HepG2 (cell line): ENCODE measurements at regions not wholly inside any gene's neighbourhood (a gene's known extent, or its start where the extent isn't known, plus 50 kb on each side); places are given as distances from the start of the nearest gene placed in this dataset.

ENCODE experiments used
- ATAC-seq: fragments of 200-7000 bp; cut with Tn5 transposase; 3 replicates; pipeline ENCODE4 v1.9.1; 2020; ENCODE audit warnings: mild to moderate bottlenecking, moderate library complexity
- BruUV-seq: library from RNA; stranded (reverse); fragments of 400-500 nt; replicated peaks from 2 replicates; lab custom pipeline; 2021; lab: Mats Ljungman, UMichigan
- CTCF ChIA-PET: fragments of 300-600 bp; formaldehyde crosslinking; extraction: SDS; loops from one replicate; lab custom pipeline; 2021; ENCODE audit warnings: low total read pairs, inconsistent platforms, low intra/inter-chr PET ratio; lab: Yijun Ruan, JAX
- POLR2A ChIA-PET: fragments of 350-600 bp; sonication (Branson Sonifier 250); formaldehyde crosslinking; loops from one replicate; lab custom pipeline; 2020; ENCODE audit warnings: antibody characterized with exemption, inconsistent platforms; lab: Yijun Ruan, JAX
- DNase-seq: peaks from one replicate; pipeline ENCODE4 v3.0.0-alpha.2; 2015; ENCODE audit warnings: low spot score
- FAIRE-seq: peaks from 3 replicates; lab custom pipeline; 2011; peaks lifted over from hg19 to GRCh38; lab: Jason Lieb, UNC
- H2AFZ ChIP-seq: one replicate; pipeline ENCODE4 v1.6.1; 2011; ENCODE audit warnings: low read length, inconsistent platforms
- H3K27ac ChIP-seq: fragments of 300-600 bp; 3 replicates; pipeline ENCODE4 v1.8.0; 2011; ENCODE audit warnings: mixed run types, mild to moderate bottlenecking, mixed read lengths, low read length, inconsistent platforms; ENCODE audit not compliant: insufficient read depth; ENCODE audit errors: extremely low read length
- H3K27me3 ChIP-seq, 2 experiments: fragments of 200-600 bp in 1 of 2; 2 replicates in 1 of 2; 3 replicates in 1 of 2; pipeline versions ENCODE4 v1.6.0 to v1.8.0; 2011; ENCODE audit warnings: low read length in 2 of 2, mild to moderate bottlenecking in 2 of 2, moderate library complexity in 2 of 2, inconsistent platforms in 1 of 2; ENCODE audit not compliant: insufficient read depth in 2 of 2, control insufficient read depth in 1 of 2
- H3K36me3 ChIP-seq, 2 experiments: fragments of 200-600 bp in 1 of 2; replicated peaks in 1 of 2; 2 replicates in 1 of 2; 3 replicates in 1 of 2; pipeline versions ENCODE4 v1.5.1 to v1.8.0; 2011; ENCODE audit warnings: low read length in 2 of 2, inconsistent platforms in 1 of 2; ENCODE audit not compliant: insufficient read depth in 2 of 2, control insufficient read depth in 1 of 2
- H3K4me1 ChIP-seq: 2 replicates; pipeline ENCODE4 v1.5.1; 2012; ENCODE audit warnings: low read length, inconsistent platforms; ENCODE audit not compliant: insufficient read depth
- H3K4me2 ChIP-seq: 2 replicates; pipeline ENCODE4 v1.6.0; 2011; ENCODE audit warnings: low read depth, low read length, inconsistent platforms
- H3K4me3 ChIP-seq, 3 experiments: fragments of 200-600 bp in 1 of 3; sonication (generic), shearing (Covaris generic) in 1 of 3; replicated peaks in 1 of 3; 2 replicates each; pipeline ENCODE4 v1.5.1; 2011 to 2016; ENCODE audit warnings: low read length in 3 of 3, inconsistent platforms in 2 of 3, low read depth in 2 of 3, mild to moderate bottlenecking in 2 of 3, control low read depth in 1 of 3, mixed read lengths in 1 of 3; ENCODE audit not compliant: insufficient read depth in 1 of 3
- H3K79me2 ChIP-seq: one replicate; pipeline ENCODE4 v1.6.1; 2011; ENCODE audit warnings: low read length, inconsistent platforms; ENCODE audit not compliant: insufficient read depth
- H3K9ac ChIP-seq: 2 replicates; pipeline ENCODE4 v1.6.0; 2011; ENCODE audit warnings: mild to moderate bottlenecking, low read depth, low read length, inconsistent platforms; ENCODE audit not compliant: insufficient read depth
- H3K9me3 ChIP-seq: 2 replicates; pipeline ENCODE4 v1.5.1; 2012; ENCODE audit warnings: mild to moderate bottlenecking, low read length
- H4K20me1 ChIP-seq: 2 replicates; pipeline ENCODE4 v1.6.0; 2011; ENCODE audit warnings: inconsistent platforms, mild to moderate bottlenecking, low read length, moderate library complexity; ENCODE audit not compliant: insufficient read depth
- CREB1 ChIP-seq, 2 experiments: fragments of 450-650 bp in 1 of 2; IDR thresholded peaks; 2 replicates each; pipeline ENCODE4 v1.6.1; 2016 to 2017; ENCODE audit warnings: control low read depth in 1 of 2, mild to moderate bottlenecking in 1 of 2, missing compliant biosample characterization in 1 of 2, missing genetic modification characterization in 1 of 2
- GFI1 ChIP-seq: sonication (generic); formaldehyde crosslinking; IDR thresholded peaks from 2 replicates; pipeline ENCODE4 v1.5.0; 2020; ENCODE audit warnings: missing genetic modification reagents, mild to moderate bottlenecking, borderline replicate concordance
- PAWR ChIP-seq: sonication (generic); formaldehyde crosslinking; IDR thresholded peaks from 2 replicates; pipeline ENCODE4 v1.4.0; 2020; ENCODE audit warnings: missing genetic modification reagents, mild to moderate bottlenecking, borderline replicate concordance
- ZC3H13 ChIP-seq: sonication (generic); formaldehyde crosslinking; IDR thresholded peaks from 2 replicates; pipeline ENCODE4 v1.8.1; 2023; ENCODE audit warnings: mild to moderate bottlenecking, missing genetic modification reagents, moderate library complexity
- ZFP1 ChIP-seq: IDR thresholded peaks from 2 replicates; pipeline ENCODE4 v1.6.1; 2016
- ZNF234 ChIP-seq: sonication (generic); formaldehyde crosslinking; conservative IDR thresholded peaks from 2 replicates; pipeline ENCODE4 v1.5.1; 2020; ENCODE audit warnings: mild to moderate bottlenecking, missing genetic modification reagents
- ZNF484 ChIP-seq: sonication (generic); formaldehyde crosslinking; IDR thresholded peaks from 2 replicates; pipeline ENCODE4 v1.5.1; 2020; ENCODE audit warnings: mild to moderate bottlenecking, low read depth, missing genetic modification reagents, borderline replicate concordance
- ZNF564 ChIP-seq: sonication (generic); formaldehyde crosslinking; IDR thresholded peaks from 2 replicates; pipeline ENCODE4 v1.8.1; 2023; ENCODE audit warnings: mild to moderate bottlenecking, missing genetic modification reagents
- ZNF619 ChIP-seq: sonication (generic); formaldehyde crosslinking; IDR thresholded peaks from 2 replicates; pipeline ENCODE4 v1.4.0; 2020; ENCODE audit warnings: mild to moderate bottlenecking, missing genetic modification reagents
- WGBS: methylation state at CpG from one replicate; pipeline ENCODE4 v1.1.6; 2017; ENCODE audit warnings: low lambda C conversion rate; 5-methylcytosine and 5-hydroxymethylcytosine counted together
- in situ Hi-C: cut with HindIII; loops from 2 replicates; pipeline ENCODE4 v1.10.0; 2017; ENCODE audit warnings: low pct_unique_long_range_greater_than_20kb; ENCODE audit not compliant: extremely low pct_ligation_motif_present
- intact Hi-C: fragments of 100-400 bp; cut with micrococcal nuclease; formaldehyde crosslinking; loops from one replicate; pipeline ENCODE4 v1.10.0; 2022; ENCODE audit not compliant: unreplicated experiment
- TF ChIP-seq, protein P1 (sequence below): IDR thresholded peaks from 2 replicates; pipeline ENCODE4 v1.6.1; 2016; ENCODE audit warnings: missing genetic modification reagents, missing compliant biosample characterization
- TF ChIP-seq, protein P2 (sequence below): fragments of 450-650 bp; IDR thresholded peaks from 2 replicates; pipeline ENCODE4 v1.6.1; 2017

GRCh38 chr3:95901948-95902347, 912.4 kb upstream of the EPHA6 start (continued):
- no peak for TF ChIP-seq PAWR (CRISPR knock-in tag)
- TF ChIP-seq ZNF234 = no peak
- TF ChIP-seq ZNF564 (CRISPR knock-in tag) = no peak
- no peak for TF ChIP-seq ZFP1 (CRISPR knock-in tag)

DNA sequence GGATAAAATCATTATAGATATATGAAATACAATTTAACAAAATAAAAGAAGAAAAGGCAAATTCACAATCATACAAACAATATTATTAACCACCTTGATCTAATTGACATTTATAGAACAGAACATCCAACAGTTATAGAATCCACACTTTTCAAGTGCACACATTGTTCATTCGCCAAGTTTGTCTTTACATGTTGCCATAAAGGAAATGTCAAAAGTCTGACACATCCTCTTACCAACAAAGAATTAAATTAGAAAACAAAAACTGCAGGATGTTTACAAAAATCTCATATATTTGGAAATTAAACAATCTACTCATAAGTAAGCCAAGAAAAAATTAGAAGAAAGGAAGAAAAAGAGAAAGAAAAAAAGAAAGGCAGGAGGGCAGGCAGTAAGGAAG, 909.2 kb upstream of the EPHA6 start:
- in situ Hi-C loops = no loop called here
- Histone ChIP-seq H2AFZ (no peak overlapping the region), H3K36me3 (no peaks in the 10 kb centered on the region), H4K20me1 (no peaks in the 10 kb centered on the region), H3K9ac (no peak overlapping the region), H3K27me3 (no peaks in the 10 kb centered on the region), H3K4me2 (no peak overlapping the region)
- CTCF ChIA-PET = no interaction called here
- DNase-seq (no peak), FAIRE-seq (no peak), ATAC-seq (no peak)
- BruUV-seq = no TSS peak
- no peak for TF ChIP-seq ZNF619 (CRISPR knock-in tag)
- TF ChIP-seq CREB1 (IDR thresholded peaks at IDR 0.05) = no peak
- no peak for TF ChIP-seq CREB1 (CRISPR knock-in tag; IDR thresholded peaks at IDR 0.05)
- TF ChIP-seq, protein P1, sequence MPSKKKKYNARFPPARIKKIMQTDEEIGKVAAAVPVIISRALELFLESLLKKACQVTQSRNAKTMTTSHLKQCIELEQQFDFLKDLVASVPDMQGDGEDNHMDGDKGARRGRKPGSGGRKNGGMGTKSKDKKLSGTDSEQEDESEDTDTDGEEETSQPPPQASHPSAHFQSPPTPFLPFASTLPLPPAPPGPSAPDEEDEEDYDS (CRISPR knock-in tag) = no peak
- no peak for TF ChIP-seq ZNF484
- TF ChIP-seq, all 625 proteins: peak for 0
- no peak overlapping the region for H3K27ac ChIP-seq
- intact Hi-C loops = no loop called here
- POLR2A ChIA-PET = no interaction called here
- no peaks in the 10 kb centered on the region for H3K9me3 ChIP-seq
- 2% methylated on average over 1 of the region's 1 CpG for WGBS
- H3K4me3 ChIP-seq = no peak overlapping the region
- no peaks in the 10 kb centered on the region for H3K79me2 ChIP-seq
- no peaks in the 10 kb centered on the region for H3K4me1 ChIP-seq

- Histone ChIP-seq H3K9me3 (peaks cover 7% of the 10 kb centered on the region; the same call in 1 of the 2 replicates), H3K79me2 (no peaks in the 10 kb centered on the region), H4K20me1 (no peaks in the 10 kb centered on the region), H3K4me2 (no peak overlapping the region), H3K9ac (no peak overlapping the region), H3K27ac (no peak overlapping the region), H3K27me3 (no peaks in the 10 kb centered on the region), H2AFZ (no peak overlapping the region), H3K4me3 (no peak overlapping the region), H3K36me3 (no peaks in the 10 kb centered on the region), H3K4me1 (no peaks in the 10 kb centered on the region)
- no TSS peak for BruUV-seq
- CTCF ChIA-PET = no interaction called here
- WGBS = 0% methylated on average over 1 of the region's 1 CpG
- DNase-seq (no peak), ATAC-seq (no peak), FAIRE-seq (no peak)
- POLR2A ChIA-PET = no interaction called here
- no peak for TF ChIP-seq GFI1 (CRISPR knock-in tag)
- no peak for TF ChIP-seq ZC3H13 (CRISPR knock-in tag)
- TF ChIP-seq, protein P2, sequence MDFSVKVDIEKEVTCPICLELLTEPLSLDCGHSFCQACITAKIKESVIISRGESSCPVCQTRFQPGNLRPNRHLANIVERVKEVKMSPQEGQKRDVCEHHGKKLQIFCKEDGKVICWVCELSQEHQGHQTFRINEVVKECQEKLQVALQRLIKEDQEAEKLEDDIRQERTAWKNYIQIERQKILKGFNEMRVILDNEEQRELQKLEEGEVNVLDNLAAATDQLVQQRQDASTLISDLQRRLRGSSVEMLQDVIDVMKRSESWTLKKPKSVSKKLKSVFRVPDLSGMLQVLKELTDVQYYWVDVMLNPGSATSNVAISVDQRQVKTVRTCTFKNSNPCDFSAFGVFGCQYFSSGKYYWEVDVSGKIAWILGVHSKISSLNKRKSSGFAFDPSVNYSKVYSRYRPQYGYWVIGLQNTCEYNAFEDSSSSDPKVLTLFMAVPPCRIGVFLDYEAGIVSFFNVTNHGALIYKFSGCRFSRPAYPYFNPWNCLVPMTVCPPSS = no peak
- in situ Hi-C loops = no loop called here
- intact Hi-C loops = no loop called here
Measured at GRCh38 chr3:95911767-95912166, 902.6 kb upstream of the EPHA6 start.
